Smooth muscle cell (in vitro differentiated cells): ENCODE measurements at regions not wholly inside any gene's neighbourhood (a gene's known extent, or its start where the extent isn't known, plus 50 kb on each side); places are given as distances from the start of the nearest gene placed in this dataset.
A peak's percentile ranks its signal among the peaks of the same experiment; 100 is the strongest.

Experiments used
- DNase-seq: peaks from one replicate; lab custom pipeline; 2025; ENCODE audit not compliant: unreplicated experiment; lab: John Stamatoyannopoulos, UW
- H2AFZ ChIP-seq: fragments of 200-600 bp; sonication (generic); 2 replicates; pipeline ENCODE4 v1.6.0; 2016; ENCODE audit warnings: antibody characterized with exemption, low read depth, mild to moderate bottlenecking
- H3F3A ChIP-seq: fragments of 200-600 bp; sonication (generic); 2 replicates; pipeline ENCODE4 v1.6.0; 2017; ENCODE audit warnings: antibody characterized with exemption, low read depth
- H3K27ac ChIP-seq: fragments of 200-600 bp; sonication (generic); 2 replicates; pipeline ENCODE4 v1.5.1; 2016; ENCODE audit warnings: low read depth, mild to moderate bottlenecking
- H3K27me3 ChIP-seq: fragments of 200-600 bp; sonication (generic); 2 replicates; pipeline ENCODE4 v1.6.1; 2016; ENCODE audit warnings: low read depth, mild to moderate bottlenecking
- H3K36me3 ChIP-seq: fragments of 200-600 bp; sonication (generic); 2 replicates; pipeline ENCODE4 v1.5.1; 2016; ENCODE audit warnings: low read depth
- H3K4me1 ChIP-seq: fragments of 200-600 bp; sonication (generic); 2 replicates; pipeline ENCODE4 v1.5.1; 2016; ENCODE audit warnings: low read depth
- H3K4me2 ChIP-seq: fragments of 200-600 bp; sonication (generic); 2 replicates; pipeline ENCODE4 v1.6.0; 2016; ENCODE audit warnings: mild to moderate bottlenecking
- H3K4me3 ChIP-seq: fragments of 200-600 bp; sonication (generic); 2 replicates; pipeline ENCODE4 v1.5.1; 2016; ENCODE audit warnings: mild to moderate bottlenecking
- H3K79me2 ChIP-seq: fragments of 200-600 bp; sonication (generic); 2 replicates; pipeline ENCODE4 v1.6.0; 2016; ENCODE audit warnings: low read depth, mild to moderate bottlenecking
- H3K9ac ChIP-seq: fragments of 200-600 bp; sonication (generic); 2 replicates; pipeline ENCODE4 v1.6.0; 2016; ENCODE audit warnings: low read depth
- H3K9me3 ChIP-seq: fragments of 200-600 bp; sonication (generic); replicated peaks from 2 replicates; pipeline ENCODE4 v1.5.1; 2016; ENCODE audit warnings: low read depth
- H4K20me1 ChIP-seq: fragments of 200-600 bp; sonication (generic); 2 replicates; pipeline ENCODE4 v1.6.0; 2016; ENCODE audit warnings: low read depth
- WGBS: methylation state at CpG from one replicate; pipeline ENCODE4 v1.1.7; 2016; ENCODE audit warnings: low lambda C conversion rate; 5-methylcytosine and 5-hydroxymethylcytosine counted together
- TF ChIP-seq, protein P1 (sequence below): fragments of 200-600 bp; sonication (generic); IDR thresholded peaks from 2 replicates; pipeline ENCODE4 v1.5.1; 2017; ENCODE audit warnings: borderline replicate concordance, mild to moderate bottlenecking, antibody characterized with exemption; ENCODE audit not compliant: insufficient read depth, poor library complexity, severe bottlenecking

DNA sequence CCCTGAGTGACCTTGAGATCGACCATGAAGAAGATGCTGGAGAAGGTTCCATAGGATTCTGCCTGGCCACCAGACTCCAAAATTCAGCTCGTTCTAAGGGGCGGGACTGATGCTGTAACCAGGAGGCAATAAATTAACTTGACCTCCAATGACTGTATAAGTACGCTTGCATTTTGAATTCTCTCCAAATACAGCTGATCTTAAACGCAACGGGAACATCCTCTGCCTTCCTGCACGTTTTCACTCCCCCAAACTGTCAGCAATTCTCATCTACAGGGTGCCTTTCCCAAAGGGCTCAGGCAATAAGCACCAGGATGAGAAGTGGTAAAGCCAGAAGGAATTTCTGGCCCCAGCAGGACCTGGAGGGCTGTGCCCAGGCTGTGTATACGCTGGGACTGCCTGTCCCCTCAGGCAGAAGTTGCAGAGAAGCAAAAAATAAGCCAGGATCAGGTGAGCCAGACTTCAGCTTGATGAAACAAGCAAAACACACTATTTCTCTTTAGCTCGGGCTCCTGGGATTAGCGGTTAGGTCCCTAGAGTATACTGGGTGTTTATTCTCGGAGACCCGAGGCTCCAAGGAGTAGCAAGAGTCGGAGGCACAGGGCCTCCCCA, 124.8 kb downstream of the LRIG2 start:
- no peak for DNase-seq
- Histone ChIP-seq H3K9ac (no peak overlapping the region), H3K4me2 (no peak overlapping the region), H3K27ac (no peak overlapping the region), H3K4me3 (no peak overlapping the region), H3K79me2 (no peaks in the 10 kb centered on the region), H3K27me3 (no peaks in the 10 kb centered on the region), H3K9me3 (no peaks in the 10 kb centered on the region), H3F3A (no peaks in the 10 kb centered on the region), H3K4me1 (peaks cover 7% of the 10 kb centered on the region), H2AFZ (no peak overlapping the region), H4K20me1 (no peaks in the 10 kb centered on the region), H3K36me3 (no peaks in the 10 kb centered on the region)
- TF ChIP-seq, protein P1, sequence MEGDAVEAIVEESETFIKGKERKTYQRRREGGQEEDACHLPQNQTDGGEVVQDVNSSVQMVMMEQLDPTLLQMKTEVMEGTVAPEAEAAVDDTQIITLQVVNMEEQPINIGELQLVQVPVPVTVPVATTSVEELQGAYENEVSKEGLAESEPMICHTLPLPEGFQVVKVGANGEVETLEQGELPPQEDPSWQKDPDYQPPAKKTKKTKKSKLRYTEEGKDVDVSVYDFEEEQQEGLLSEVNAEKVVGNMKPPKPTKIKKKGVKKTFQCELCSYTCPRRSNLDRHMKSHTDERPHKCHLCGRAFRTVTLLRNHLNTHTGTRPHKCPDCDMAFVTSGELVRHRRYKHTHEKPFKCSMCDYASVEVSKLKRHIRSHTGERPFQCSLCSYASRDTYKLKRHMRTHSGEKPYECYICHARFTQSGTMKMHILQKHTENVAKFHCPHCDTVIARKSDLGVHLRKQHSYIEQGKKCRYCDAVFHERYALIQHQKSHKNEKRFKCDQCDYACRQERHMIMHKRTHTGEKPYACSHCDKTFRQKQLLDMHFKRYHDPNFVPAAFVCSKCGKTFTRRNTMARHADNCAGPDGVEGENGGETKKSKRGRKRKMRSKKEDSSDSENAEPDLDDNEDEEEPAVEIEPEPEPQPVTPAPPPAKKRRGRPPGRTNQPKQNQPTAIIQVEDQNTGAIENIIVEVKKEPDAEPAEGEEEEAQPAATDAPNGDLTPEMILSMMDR = no peak
- WGBS = 79% methylated on average over 13 of the region's 13 CpGs

DNA sequence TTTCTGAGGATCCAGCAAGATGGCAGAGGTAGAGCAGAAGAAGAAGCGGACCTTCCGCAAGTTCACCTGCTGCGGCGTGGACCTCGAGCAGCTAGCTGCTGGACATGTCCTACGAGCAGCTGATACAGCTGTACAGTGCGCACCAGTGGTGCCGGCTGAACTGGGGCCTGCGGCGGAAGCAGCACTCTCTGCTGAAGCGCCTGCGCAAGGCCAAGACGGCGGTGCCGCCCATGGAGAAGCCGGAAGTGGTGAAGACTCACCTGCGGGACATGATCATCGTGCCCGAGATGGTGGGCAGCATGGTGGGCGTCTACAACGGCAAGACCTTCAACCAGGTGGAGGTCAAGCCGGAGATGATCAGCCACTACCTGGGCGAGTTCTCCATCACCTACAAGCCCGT, 125.8 kb downstream of the LRIG2 start:
- Histone ChIP-seq H3K79me2 (no peaks in the 10 kb centered on the region), H3K4me3 (no peak overlapping the region), H3K9ac (no peak overlapping the region), H3K9me3 (no peaks in the 10 kb centered on the region), H3K36me3 (no peaks in the 10 kb centered on the region), H3K4me2 (no peak overlapping the region), H4K20me1 (no peaks in the 10 kb centered on the region), H3F3A (no peaks in the 10 kb centered on the region), H3K27ac (no peak overlapping the region), H2AFZ (no peak overlapping the region), H3K27me3 (no peaks in the 10 kb centered on the region), H3K4me1 (peaks cover 7% of the 10 kb centered on the region)
- no peak for DNase-seq
- TF ChIP-seq, protein P1 = no peak
- 97% methylated on average over 17 of the region's 24 CpGs for WGBS

DNA sequence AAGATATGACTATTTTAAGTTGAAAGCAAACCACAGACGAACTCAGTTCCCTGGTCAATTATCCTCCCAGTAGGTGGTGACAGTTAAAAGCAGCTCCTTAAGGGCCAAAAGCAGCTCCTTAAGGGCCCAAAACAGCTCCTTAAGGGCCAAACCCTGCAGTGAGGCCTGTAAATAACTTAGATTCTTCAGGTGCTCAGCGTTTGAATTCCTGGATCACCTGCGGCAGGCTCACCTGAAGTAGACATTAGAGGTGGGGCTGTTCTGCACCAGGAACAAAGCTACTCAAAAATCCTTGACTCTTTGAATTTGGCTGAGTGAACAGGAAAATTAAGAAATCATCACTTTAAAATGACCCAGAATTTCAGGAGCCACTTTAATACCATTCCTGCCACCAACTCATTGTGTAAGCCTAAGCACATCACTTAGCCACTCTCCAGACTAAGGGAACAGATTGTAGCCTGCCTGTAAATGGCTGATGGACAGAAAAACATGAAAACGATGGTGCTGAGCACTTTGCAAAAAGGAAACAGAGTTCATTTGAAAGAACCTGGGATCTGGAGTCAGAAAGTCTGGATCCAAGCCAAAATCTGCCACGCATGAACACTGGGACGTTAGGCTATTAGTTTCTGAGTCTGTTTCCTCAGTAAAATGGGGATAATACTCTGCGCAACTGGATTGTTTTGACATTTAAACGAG, 126.9 kb downstream of the LRIG2 start:
- Histone ChIP-seq H3K79me2 (no peaks in the 10 kb centered on the region), H3K9me3 (no peaks in the 10 kb centered on the region), H3F3A (no peaks in the 10 kb centered on the region), H3K4me2 (no peak overlapping the region), H2AFZ (peak overlapping the region; percentile 17), H3K4me1 (peaks cover 7% of the 10 kb centered on the region), H3K27ac (no peak overlapping the region), H4K20me1 (no peaks in the 10 kb centered on the region), H3K27me3 (no peaks in the 10 kb centered on the region), H3K4me3 (no peak overlapping the region), H3K9ac (no peak overlapping the region), H3K36me3 (no peaks in the 10 kb centered on the region)
- TF ChIP-seq, protein P1 = no peak
- 49% methylated on average over 8 of the region's 8 CpGs for WGBS
- DNase-seq = no peak

DNA sequence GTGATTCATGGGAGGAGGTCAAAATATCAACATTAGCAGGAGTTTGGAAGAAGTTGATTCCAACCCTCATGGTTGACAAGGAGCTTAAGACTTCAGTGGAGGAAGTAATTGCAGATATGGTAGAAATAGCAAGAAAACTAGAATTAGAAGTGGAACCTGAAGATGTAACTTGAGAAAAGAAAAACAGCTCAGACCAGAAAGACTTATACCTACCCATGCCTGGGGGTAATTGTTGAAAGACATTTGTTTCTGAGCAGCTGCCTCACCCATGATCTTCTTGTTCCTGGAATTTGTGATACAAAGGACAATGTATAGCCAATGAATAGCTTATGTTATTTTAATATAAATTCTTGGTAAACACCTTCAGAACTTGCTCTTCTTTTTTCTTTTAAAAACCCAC, 128.6 kb downstream of the LRIG2 start:
- peaks cover 7% of the 10 kb centered on the region for H3K4me1 ChIP-seq
- H4K20me1 ChIP-seq = no peaks in the 10 kb centered on the region
- H3K79me2 ChIP-seq = no peaks in the 10 kb centered on the region
- H2AFZ ChIP-seq = no peak overlapping the region
- no peaks in the 10 kb centered on the region for H3K27me3 ChIP-seq
- no peaks in the 10 kb centered on the region for H3F3A ChIP-seq
- no peak overlapping the region for H3K4me3 ChIP-seq
- H3K9ac ChIP-seq = no peak overlapping the region
- TF ChIP-seq, protein P1 = no peak
- no peak overlapping the region for H3K27ac ChIP-seq
- H3K9me3 ChIP-seq = no peaks in the 10 kb centered on the region
- DNase-seq = no peak
- no peaks in the 10 kb centered on the region for H3K36me3 ChIP-seq
- no peak overlapping the region for H3K4me2 ChIP-seq
